ENCODE measurements at regions not wholly inside any gene's neighbourhood (a gene's known extent, or its start where the extent isn't known, plus 50 kb on each side); places are given as distances from the start of the nearest gene placed in this dataset.

- TF ChIP-seq CTCF (IDR thresholded peaks at IDR 0.05; ENCODE audit: poor library complexity, severe bottlenecking) (no peak), EZH2 (IDR thresholded peaks at IDR 0.05; ENCODE audit: borderline replicate concordance, insufficient read depth, low read length, poor library complexity, severe bottlenecking) (no peak), POLR2AphosphoS5 (IDR thresholded peaks at IDR 0.05) (no peak), REST (IDR thresholded peaks at IDR 0.05; ENCODE audit: borderline replicate concordance) (no peak), RAD21 (conservative IDR thresholded peaks at IDR 0.05) (no peak), EP300 (conservative IDR thresholded peaks at IDR 0.05; ENCODE audit: poor library complexity, severe bottlenecking) (no peak), TAF1 (IDR thresholded peaks at IDR 0.05; ENCODE audit: low read depth) (no peak), MXI1 (conservative IDR thresholded peaks at IDR 0.05; ENCODE audit: poor library complexity, severe bottlenecking) (no peak), SMC3 (conservative IDR thresholded peaks at IDR 0.05; ENCODE audit: poor library complexity) (no peak)
Observed at GRCh38 chr13:78460176-78460575, 143.2 kb downstream of the POU4F1 start.

Data from neural cell (in vitro differentiated cells).